NCI-H2107 (cell line): ENCODE measurements at regions not wholly inside any gene's neighbourhood (a gene's known extent, or its start where the extent isn't known, plus 50 kb on each side); places are given as distances from the start of the nearest gene placed in this dataset.

Experiments used
- DNase-seq: peaks from one replicate; lab custom pipeline; 2025; lab: John Stamatoyannopoulos, UW

DNA sequence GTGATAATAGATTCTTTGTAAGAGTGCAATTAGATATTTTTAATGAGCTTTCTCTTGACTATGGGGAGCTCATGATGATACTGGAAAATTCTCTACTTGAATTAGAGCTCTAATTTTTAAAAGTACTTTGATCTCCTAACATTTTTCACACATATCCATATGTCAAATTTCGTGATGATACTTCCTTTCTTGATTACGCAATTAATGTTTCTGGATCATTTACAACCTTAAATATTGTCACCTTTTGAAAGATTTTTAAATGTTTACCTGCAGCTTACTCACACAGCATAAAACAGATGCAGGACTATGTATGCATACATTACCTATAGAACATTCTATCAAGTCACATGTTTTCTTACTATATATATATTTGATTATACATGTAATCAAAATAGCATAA lies 598.5 kb upstream of the DSEL start:
- DNase-seq = no peak

DNA sequence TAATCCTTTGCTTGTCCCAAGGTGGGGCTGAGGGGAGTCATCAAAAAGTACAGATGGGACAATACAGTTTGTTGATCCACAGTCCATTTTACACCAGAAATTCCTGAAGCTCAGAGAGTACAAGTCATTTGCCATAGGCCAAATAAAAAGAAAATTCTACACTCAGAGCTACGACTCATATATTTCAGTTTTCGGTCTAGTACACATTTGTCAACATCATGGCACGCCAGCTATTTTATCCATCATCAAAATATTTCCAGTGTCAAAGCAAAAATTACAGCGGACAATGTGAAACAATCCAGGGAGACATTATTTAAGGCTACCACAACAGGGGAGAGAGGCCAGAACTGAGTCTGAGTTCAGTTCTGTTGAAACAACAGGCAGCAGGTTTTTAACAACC lies 587.5 kb upstream of the DSEL start:
- no peak for DNase-seq

DNA sequence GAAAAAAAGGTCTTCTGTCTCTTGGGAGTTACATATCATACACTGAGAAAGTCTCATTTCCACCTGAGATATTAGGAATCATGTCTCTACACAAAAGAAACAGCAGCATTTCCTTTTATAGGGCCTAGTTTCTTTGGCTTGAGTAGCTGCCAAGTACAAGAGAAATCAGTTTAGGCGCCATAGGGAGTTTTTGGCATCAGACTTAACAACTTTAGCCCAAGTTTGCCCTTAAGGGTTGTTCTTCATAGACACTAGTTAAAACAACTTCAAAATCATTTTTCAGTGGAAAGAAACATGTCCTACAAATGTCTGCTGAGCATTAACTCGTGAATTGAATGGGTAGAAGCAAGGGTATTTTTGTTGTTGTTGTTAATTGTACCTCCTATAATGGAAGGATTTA lies 587.0 kb upstream of the DSEL start:
- no peak for DNase-seq

DNA sequence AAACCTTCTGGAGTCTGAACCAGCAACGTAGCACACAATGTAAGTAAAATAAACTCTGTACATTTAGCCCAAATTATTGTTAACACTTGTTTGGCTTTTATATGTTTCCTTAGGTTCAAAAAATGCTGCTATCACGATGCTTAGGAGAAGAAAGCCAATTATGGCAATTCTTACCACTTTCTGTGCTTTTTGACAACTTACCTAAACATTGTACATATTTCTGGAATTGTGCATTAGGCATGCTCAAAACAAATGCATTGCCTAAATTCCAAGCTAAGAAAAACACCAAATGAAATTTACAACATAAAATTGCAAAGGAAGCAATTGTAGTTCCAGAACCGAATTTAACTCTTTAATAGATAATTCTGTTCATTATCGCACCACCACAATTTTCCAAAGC lies 585.6 kb upstream of the DSEL start:
- DNase-seq = no peak

DNA sequence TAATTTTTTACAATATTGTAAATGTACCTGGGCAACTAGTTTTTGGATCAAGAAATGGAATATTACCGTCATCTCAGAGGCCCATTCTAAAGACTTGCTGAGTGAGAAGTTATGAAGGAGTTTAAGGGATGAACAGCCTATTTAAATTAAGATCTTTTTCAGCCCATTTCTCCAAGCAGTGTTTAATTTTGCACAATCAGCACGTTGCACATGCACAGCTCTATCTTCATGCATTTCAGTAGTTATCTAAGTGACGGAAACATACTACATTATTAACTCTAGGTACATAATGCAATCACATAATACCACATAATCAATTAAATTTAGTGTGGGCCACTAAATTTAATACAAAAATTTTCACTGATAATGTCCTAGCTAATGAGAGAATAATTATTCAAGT lies 582.1 kb upstream of the DSEL start:
- no peak for DNase-seq

DNA sequence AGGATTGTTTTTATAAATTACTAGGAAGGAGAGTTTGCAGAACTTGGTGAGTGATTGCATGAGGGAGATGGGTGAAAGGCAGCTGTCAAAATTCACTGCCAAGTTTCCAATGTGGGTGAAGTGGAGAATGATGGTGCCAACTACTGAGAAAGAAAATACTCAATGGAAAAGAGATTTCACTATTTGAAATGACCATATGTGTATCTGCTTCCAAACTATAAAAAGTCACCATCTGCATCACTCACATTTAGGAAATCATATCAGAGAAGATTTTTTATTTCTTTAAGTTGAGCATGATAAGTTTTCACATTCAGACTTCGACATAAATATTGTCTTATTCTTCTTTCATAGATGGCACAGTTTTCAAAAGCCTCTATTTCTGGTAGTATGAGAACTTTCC lies 570.0 kb upstream of the DSEL start:
- DNase-seq = no peak

DNA sequence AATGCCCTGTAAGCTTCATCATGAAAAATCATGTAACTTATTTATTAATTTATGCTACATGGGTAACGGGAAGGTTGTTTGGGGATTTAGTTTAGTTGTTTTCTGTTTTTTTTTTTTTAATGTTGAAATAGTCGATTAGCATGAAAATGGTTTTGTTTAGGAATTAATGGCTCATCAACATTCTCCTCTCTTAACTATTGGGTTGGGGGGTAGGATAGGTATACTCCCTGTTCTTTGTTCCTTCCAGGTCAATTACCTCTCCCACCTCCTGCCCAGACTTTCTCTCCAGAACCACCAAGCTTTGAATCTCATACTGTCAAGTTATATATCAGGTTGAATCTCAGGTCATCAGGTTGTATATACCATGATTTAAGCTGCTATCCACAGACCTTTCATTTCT lies 568.7 kb upstream of the DSEL start:
- no peak for DNase-seq

DNA sequence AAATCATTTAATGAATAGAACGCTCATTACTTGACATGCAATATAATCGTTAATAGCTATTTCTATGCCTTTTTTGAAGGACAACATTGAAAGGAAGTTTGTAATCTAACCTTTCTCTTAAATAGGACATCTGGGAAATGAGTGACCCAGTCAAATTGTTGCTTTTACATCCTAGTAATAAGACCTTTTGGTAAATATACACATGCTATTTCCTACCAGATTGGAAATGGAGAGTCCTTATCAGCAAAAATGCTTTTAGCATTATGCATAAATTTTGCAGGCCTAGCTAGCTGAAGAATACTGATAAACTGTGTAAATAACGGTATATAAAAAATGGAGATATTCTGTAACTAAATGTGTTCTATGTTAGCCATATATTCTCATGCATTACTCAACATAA lies 567.3 kb upstream of the DSEL start:
- no peak for DNase-seq

DNA sequence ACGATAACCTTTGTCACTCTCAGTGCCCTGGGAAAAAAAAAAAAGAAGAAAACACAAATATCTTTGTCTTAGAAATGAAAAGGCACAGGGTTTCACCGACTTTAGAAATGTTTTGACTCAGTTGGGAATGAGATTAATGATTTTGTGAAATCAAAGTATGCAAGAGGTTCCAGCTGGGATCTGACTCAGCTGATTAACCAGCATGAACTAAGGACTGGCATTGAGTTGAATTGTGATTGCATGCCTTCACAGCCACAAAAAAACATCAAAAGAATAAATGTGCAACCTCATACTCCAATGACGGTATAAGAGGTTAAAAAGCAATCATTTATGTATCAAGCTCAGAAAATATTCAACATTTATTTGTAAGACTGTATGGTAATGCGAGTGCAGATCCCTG lies 566.6 kb upstream of the DSEL start:
- DNase-seq = no peak

DNA sequence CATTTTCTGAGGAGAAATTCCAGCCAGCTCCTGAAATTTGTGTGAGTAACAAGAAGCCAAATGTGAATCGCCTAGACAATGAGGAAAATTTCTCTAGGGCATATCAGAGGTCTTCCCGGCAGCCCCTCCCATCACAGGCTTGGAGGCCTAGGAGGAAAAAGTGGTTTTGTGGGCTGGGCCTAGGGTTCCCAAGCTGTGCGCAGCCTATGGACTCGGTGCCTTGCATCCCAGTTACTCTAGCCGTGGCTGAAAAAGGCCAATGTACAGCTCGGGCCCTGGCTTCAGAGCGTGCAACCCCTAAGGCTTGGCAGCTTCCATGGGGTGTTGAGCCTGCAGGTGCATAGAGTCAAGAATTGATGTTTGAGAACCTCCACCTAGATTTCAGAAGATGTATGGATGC lies 556.2 kb upstream of the DSEL start:
- no peak for DNase-seq

DNA sequence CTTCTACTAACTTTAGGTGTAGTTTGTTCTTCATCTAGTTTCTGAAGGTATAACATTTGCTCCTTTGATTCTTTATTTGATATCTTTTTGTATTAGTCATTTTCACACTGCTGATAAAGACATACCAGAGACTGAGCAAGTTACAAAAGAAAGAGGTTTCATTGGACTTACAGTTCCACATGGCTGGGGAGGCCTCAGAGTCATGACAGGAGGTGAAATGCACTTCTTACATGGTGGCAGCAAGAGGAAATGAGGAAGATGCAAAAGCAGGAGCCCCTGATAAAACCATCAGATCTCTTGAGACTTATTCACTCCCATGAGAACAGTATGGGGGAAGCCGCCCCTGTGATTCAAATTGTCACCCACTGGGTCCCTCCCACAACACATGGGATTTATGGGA lies 544.4 kb upstream of the DSEL start:
- no peak for DNase-seq

DNA sequence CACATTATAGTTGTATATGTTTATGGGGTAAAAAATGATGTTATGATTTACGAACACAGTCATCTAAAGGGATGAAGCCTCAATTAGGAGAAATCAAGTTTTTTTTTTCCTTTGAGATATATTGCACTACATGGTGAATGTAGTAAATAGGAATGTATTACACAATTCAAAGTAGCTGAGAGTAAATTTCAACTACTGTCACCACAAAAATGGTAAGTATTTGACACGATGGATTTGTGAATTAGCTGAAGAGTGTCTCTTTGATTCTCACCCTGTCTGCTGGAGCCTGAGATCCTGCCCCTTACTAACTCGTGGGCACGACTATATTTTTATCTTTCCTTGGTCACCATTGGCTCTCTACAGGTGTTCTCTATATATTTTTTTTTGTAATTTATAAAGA lies 540.4 kb upstream of the DSEL start:
- no peak for DNase-seq

DNA sequence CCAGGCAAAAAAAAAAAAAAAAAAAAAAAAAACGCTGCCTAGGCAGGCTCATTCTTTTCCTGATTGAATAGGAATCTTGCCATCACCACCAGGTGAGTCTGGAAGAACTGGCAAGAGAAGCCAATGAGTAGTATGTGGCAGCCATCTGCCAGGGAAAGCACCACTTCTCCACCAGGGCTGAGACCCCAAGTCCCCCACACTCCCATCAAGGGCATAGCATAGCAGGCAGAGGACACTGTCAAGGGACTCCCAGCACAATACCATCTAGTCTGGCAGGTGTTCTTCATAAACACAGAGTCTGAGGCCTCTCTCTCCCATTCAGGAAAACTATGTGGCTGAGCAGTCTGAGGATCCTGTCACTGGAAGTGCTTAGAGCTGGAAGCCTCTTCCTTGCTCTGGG lies 538.1 kb upstream of the DSEL start:
- no peak for DNase-seq

DNA sequence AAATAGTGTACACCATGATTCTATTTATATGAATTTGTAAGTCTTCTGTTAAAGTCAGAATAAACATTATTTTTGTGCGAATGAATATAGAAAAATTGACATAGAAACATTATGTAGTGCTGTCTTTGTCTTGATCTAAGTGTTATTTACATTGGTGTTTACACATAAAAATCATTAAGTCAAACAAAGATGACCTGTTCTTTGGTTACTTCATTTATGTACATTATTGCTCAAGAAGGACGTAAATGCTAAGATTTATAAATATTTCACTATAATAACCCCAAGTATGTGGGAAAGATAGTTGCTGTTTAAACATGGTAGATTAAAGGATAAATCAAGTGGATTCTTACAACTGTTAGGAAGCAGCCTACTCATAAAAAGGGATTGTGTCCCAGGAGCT lies 536.8 kb upstream of the DSEL start:
- no peak for DNase-seq

DNA sequence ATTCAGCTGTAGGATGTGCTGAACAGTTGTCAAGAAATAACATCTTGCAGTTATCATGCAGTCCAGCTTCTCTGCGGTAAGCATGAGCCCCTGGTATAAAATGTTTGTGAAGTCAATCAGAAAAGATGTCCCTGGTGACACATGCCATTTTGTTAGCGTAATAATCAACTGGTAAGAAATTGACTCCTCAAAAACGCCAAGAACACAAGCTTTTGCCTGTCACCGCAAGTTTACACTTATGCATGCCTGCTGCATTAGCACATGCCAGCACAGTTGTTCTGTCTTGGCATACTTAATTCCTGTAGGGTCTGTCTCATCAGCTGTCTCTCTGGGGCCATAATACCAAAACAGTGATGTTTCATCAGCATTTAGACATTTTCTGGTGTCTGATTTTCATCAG lies 524.8 kb upstream of the DSEL start:
- no peak for DNase-seq

DNA sequence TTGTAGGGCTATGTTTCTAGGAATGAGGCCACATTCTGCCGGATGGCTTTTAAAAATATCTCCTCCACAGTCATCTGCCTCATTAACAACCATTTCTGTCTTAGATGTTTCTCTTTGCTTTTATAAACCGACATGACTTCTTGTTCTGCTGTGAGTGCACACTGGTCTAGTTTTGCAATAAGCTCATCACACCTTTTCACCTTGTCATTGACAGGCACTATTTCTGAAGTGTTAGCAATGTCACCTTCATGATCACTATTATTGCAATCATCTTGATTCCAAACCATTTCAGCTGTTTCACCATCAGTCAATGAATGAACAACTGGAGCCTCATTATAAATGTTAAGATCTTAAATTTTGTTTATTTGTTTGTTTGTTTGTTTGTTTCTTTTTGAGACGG lies 523.7 kb upstream of the DSEL start:
- no peak for DNase-seq

DNA sequence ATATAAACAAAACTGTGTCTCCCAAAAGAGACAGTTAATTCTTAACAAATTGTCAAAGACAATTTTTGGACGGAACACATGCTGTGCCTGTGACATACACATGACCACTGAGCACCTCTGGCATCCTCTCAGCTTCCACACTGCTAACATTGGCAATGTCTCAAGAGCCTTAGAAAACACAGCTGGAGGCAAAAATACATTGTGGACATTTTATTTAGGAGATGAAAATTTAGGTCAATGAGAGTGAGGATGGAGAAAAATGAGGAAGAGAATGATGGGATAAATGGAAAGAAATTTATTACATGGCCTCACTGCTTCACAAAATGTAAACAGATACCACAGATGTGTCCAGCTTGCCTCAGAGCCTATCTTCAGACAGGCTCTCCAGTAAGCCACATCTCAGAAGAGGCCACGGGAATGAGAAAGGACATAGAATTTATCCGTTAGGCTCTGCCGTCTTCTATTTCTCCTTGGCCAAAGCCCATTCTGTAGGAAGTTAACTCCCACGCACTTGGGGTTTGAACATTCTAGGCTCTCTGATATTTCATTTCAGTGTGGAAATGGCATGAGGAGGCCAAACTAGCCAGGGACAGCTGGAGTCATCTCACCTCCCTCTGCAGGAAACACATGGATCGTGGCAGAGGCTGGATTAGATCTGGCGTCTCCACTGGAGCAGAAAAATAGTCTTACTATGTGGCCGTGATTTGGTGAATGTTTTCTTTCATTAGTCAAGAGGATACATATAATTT lies 519.4 kb upstream of the DSEL start:
- no peak for DNase-seq

DNA sequence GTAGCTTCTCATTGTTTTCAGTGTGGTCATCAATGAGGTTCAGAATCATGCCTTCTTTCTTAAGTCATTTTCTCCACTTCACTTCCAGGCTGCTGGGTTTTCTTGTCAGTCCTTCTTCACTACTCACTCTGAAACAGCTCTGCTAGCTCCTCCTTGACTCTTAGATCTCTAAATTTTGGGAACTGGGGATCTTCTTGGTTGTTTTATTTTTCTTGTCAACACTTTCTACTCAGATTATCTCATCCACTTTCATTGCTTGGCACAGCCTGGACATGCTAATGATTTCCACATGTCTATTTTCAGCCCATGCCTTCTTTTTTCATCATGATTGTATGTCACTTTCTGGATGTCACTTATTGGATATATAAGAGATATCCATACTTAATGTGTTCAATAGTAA lies 517.8 kb upstream of the DSEL start:
- no peak for DNase-seq

DNA sequence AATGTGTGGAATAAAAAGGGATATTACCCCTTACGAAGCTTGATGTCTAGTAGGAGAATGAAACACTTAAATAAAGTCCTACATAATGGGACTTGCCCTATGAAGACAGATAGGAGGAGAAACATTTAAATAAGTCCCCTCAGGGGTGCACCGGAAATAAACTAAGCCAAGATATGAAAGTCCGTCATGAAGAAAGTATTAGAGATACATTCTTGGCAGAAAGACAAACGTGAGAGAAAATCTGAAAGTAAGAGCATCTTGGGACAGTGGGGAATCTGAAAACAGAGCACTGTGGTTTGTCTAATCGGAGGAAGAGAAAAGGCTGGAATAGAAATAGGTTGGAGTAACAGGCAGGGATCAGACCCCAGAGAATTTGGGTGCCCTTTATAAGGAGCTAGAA lies 516.9 kb upstream of the DSEL start:
- DNase-seq = no peak

DNA sequence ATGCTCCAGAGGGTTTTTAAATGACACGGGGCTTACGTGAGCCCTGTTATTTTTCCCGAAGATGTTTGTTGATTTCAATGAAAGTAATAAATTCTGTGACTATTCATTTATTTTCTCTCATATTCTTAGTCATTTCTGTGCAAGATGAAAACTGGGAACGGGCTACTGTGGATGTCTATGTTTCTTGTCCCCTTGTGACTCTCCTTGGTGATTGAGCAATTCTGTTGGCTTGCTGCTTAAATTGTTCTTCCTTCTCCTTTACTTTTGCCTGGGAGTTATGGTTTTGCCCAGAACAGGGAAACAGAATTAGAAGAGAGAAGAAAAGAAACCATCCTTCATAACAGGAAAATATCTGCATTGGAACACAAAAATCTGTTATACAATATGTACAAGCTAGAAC lies 508.2 kb upstream of the DSEL start:
- no peak for DNase-seq

DNA sequence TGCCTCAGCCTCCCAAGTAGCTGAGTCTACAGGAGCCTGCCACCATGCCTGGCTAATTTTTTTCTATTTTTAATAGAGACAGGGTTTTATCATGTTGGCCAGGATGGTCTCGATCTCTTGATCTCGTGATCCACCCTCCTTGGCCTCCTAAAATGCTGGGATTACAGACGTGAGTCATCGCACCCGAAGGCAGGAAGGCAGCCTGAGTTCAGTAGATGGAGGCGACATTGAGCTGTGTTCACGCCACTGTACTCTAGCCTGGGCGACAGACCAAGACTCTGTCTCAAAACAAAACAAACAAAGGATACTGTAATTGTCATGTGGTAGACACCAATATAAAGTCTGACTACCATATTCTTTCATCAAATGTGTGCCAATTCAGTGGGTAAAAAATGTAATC lies 500.9 kb upstream of the DSEL start:
- no peak for DNase-seq

DNA sequence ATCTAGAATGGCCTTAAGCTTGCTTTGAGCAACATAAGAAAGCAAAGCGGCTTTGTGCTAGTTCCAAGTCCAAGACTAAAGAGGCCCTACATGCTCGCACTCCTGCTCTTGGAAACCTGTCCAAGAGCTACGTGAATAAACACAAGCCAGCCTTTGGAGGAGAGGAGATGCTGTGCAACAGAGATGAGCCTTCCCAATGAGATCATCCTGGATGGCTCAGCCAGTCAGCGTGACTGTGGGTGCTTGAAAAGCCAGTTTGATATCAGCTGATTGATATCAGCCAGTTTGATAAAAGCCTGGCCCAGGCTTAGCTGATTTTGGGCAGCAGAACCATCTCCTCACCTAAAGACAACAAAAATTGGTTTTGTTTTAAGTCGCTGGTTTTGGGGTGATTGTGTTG lies 481.0 kb upstream of the DSEL start:
- DNase-seq = no peak

DNA sequence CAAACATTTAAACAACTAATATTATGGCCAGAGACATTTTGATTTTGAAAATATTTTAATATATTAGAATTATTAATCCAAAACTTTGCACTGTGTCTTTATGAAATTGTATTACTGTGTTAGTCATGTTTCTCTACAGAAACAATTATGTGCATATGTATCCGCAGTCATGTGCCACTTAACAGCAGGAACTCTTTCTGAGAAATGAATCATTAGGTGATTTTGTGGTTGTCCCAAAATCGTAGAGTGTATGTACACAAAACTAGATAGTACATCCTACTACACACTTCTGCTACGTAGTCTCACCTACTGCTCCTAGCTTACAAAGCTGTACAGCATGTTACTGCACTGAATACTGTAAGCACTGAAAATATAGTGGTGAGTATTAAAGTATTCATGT lies 479.2 kb upstream of the DSEL start:
- DNase-seq = no peak

DNA sequence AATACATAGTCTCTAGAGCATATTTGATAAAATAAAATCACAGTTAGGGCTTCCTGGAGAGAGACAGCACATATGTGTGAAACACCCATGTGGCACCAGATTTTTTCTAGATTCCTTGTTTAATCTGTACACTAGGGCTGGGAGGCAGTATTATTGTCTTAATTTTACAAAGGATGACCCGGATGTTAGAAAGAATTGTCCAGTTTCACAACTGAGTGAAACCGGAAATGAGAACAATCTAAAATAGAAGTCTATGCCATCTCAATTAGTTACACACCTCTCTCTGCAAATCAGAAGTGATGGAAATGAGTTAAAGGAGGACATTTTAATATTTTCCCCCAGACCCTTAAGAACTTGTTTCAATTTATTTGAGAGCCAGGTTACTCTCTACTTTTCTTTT lies 463.7 kb upstream of the DSEL start:
- DNase-seq = no peak

DNA sequence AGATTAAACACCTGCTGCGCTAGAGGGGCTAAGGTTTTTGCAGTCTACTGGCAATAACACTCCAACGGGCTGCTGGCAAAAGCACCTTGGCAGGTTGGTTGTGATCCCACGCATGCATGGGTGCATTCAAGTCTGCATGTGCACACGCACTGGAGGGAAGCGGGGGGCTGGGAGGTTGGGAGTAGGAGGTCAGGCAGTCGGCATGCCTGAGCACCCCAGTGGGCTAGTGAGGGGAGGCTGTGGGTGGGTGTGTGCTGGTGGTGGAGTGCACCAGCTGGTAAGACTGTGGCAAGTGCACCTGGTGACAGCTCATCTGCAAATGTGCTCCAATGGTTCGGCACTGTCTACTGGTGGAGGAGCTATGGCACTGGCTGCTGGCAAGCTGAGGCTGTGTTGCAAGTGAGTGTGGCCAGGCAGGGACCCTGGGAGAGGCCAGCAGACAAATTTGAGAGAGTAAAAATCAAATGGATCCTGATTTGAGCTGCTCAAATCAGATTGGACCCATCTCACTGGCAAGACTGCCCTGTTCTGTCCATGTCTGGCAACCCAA lies 460.6 kb upstream of the DSEL start:
- DNase-seq = no peak
